ENCODE measurements at regions not wholly inside any gene's neighbourhood (a gene's known extent, or its start where the extent isn't known, plus 50 kb on each side); places are given as distances from the start of the nearest gene placed in this dataset.
"Not testable (repeated sequence)": the region's sequence is repeated elsewhere in the genome, so short reads cannot be mapped to it uniquely, and the experiment has no call there.

DNA sequence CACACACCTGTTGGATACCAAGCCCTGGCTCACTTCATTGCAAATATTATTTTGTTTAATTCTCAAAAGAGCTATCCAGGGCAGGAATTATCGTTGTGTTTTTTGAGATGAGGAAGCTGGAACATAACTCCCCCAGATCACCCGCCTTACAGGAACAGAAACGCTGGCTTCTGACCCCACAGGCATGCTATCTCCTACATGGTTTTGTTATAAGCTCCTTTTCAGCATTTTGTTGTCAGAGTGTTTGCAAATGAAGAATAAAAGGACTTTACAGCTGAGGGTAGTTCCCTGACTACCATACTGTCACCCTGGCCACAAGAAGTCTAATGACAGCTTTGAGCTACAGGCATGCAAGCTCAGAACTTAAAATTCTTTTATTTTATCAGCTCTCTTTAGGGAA is 62.0 kb upstream of the MRPS9 start:
- Mint-ChIP-seq H3K27me3 (peaks cover 11% of the 10 kb centered on the region), H3K4me1 (ENCODE audit: unreplicated experiment) (no peaks in the 10 kb centered on the region), H3K4me3 (no peak overlapping the region), H3K9me3 (no peaks in the 10 kb centered on the region), H3K36me3 (no peaks in the 10 kb centered on the region), H3K27ac (no peak overlapping the region)
- TF ChIP-seq, protein P1, sequence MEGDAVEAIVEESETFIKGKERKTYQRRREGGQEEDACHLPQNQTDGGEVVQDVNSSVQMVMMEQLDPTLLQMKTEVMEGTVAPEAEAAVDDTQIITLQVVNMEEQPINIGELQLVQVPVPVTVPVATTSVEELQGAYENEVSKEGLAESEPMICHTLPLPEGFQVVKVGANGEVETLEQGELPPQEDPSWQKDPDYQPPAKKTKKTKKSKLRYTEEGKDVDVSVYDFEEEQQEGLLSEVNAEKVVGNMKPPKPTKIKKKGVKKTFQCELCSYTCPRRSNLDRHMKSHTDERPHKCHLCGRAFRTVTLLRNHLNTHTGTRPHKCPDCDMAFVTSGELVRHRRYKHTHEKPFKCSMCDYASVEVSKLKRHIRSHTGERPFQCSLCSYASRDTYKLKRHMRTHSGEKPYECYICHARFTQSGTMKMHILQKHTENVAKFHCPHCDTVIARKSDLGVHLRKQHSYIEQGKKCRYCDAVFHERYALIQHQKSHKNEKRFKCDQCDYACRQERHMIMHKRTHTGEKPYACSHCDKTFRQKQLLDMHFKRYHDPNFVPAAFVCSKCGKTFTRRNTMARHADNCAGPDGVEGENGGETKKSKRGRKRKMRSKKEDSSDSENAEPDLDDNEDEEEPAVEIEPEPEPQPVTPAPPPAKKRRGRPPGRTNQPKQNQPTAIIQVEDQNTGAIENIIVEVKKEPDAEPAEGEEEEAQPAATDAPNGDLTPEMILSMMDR (conservative IDR thresholded peaks at IDR 0.05), result no peak
- no peak for DNase-seq (ENCODE audit: extremely low spot score, unreplicated experiment)

DNA sequence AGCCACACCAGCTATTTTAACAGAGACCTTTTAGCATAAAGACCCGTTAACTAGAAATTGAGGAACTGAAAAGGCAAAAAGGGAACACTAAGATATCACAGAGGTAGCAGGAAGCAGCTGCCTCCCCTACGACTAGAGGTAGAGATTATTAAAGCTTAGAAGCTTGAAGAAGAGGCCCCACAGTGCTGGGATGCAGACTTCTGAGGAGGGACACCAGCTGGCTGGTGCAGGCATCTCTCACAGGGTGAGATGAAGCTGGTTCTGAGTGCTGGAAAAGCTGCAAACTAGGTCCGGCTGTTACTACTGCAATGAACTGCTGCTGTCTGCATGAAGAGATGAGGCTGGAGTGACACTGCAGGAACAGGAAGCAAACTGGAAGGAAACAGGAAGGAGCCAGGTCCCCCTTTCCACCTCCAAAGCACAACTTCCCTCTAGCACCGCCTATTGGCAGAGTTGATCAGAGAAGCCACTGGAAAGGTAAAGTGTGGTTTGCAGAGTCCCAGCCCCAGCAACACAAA is 61.2 kb upstream of the MRPS9 start:
- DNase-seq (ENCODE audit: extremely low spot score, unreplicated experiment), result no peak
- Mint-ChIP-seq H3K27me3 (peaks cover 11% of the 10 kb centered on the region), H3K9me3 (no peaks in the 10 kb centered on the region), H3K4me3 (no peak overlapping the region), H3K4me1 (ENCODE audit: unreplicated experiment) (no peaks in the 10 kb centered on the region), H3K27ac (no peak overlapping the region), H3K36me3 (no peaks in the 10 kb centered on the region)
- TF ChIP-seq, protein P1 (conservative IDR thresholded peaks at IDR 0.05), result peak; percentile 36

DNA sequence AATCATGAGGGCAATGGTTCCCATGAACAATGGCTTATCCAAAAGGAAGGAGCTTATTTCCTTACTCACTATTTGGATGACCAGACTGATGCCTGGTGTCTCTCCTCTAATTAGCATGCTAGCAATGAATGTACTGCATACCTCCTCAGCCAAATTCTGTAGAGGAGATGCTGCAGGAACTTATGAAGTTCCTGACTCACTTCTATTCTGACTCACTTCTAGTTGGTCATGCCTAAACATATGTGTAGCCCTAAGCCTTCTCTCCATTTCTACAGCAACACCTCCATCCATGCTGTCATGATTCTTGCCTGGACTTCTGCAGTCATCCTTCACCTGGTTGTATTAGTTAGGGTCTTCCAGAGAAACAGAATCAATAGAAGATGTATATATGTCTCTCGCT is 59.9 kb upstream of the MRPS9 start:
- H3K9me3 Mint-ChIP-seq, result no peaks in the 10 kb centered on the region
- no peaks in the 10 kb centered on the region for H3K4me1 Mint-ChIP-seq (ENCODE audit: unreplicated experiment)
- no peak for DNase-seq (ENCODE audit: extremely low spot score, unreplicated experiment)
- peaks cover 3% of the 10 kb centered on the region for H3K27me3 Mint-ChIP-seq
- no peak overlapping the region for H3K4me3 Mint-ChIP-seq
- H3K27ac Mint-ChIP-seq, result no peak overlapping the region
- TF ChIP-seq, protein P1 (conservative IDR thresholded peaks at IDR 0.05), result no peak
- no peaks in the 10 kb centered on the region for H3K36me3 Mint-ChIP-seq

DNA sequence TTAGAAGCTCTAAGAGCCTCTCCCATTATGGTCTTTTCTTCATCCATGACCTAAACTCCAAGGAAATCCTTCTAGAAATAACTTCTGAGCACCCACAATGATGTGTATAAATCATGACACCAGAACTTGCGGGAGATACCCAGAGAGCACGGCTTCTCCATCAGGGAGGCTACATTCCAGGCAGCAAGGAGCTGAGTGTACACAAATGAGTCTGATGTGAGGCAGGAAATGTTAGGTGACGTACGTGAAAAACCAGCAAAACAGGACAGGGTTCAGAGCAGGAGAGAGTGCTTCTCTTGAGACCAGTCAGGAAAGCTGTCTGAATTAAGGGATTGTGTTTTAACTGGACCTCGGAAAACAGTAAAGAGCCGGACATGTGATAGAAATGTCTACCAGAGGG is 58.1 kb upstream of the MRPS9 start:
- peak overlapping the region; percentile 27 for H3K27ac Mint-ChIP-seq
- not testable (repeated sequence) for H3K4me1 Mint-ChIP-seq (ENCODE audit: unreplicated experiment); H3K36me3 Mint-ChIP-seq; H3K4me3 Mint-ChIP-seq; DNase-seq (ENCODE audit: extremely low spot score, unreplicated experiment); H3K27me3 Mint-ChIP-seq; H3K9me3 Mint-ChIP-seq

DNA sequence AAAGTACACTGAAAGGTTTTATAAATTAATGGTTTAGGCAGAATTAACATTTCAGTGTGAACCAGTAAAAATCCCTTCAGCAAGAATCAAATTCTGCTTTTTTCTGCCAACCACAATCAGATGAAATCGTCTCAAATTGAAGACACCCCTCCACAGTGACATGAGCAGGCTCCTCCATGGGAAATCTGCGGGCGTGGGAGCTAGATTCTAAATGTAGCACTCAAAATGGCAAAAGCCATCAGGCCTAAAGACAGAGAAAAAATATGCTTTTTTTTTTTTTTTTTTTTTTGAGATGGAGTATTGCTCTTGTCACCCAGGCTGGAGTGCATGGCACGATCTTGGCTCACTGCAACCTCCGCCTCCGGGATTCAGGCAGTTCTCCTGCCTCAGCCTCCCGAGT is 55.8 kb upstream of the MRPS9 start:
- Mint-ChIP-seq H3K36me3 (no peaks in the 10 kb centered on the region), H3K4me1 (ENCODE audit: unreplicated experiment) (no peaks in the 10 kb centered on the region), H3K4me3 (no peak overlapping the region), H3K27me3 (peaks cover 3% of the 10 kb centered on the region), H3K9me3 (no peaks in the 10 kb centered on the region), H3K27ac (no peak overlapping the region)
- DNase-seq (ENCODE audit: extremely low spot score, unreplicated experiment), result no peak
- TF ChIP-seq, protein P1 (conservative IDR thresholded peaks at IDR 0.05), result no peak
